ENCODE measurements at regions not wholly inside any gene's neighbourhood (a gene's known extent, or its start where the extent isn't known, plus 50 kb on each side); places are given as distances from the start of the nearest gene placed in this dataset.

DNA sequence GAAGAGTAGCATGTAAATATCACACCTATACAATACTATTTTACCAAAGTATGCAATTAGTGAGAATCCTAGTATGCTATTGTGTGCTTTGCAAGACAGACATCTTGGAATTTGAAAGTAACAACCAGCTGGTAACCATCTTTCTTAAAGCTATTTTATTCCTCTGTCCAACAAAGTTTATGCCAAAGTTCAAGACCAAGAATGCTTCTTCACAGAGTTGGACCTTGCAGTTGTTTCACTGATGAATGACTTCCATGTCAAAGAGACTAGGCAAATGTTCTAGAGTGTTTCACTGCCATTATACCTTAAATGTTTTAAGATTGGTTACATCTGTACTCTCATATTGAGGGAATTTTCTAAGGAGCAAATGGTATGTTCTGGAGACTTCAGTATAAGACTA is 215.2 kb upstream of the CRIM1 start:
- TF ChIP-seq, protein P1, sequence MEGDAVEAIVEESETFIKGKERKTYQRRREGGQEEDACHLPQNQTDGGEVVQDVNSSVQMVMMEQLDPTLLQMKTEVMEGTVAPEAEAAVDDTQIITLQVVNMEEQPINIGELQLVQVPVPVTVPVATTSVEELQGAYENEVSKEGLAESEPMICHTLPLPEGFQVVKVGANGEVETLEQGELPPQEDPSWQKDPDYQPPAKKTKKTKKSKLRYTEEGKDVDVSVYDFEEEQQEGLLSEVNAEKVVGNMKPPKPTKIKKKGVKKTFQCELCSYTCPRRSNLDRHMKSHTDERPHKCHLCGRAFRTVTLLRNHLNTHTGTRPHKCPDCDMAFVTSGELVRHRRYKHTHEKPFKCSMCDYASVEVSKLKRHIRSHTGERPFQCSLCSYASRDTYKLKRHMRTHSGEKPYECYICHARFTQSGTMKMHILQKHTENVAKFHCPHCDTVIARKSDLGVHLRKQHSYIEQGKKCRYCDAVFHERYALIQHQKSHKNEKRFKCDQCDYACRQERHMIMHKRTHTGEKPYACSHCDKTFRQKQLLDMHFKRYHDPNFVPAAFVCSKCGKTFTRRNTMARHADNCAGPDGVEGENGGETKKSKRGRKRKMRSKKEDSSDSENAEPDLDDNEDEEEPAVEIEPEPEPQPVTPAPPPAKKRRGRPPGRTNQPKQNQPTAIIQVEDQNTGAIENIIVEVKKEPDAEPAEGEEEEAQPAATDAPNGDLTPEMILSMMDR (IDR thresholded peaks at IDR 0.05) = no peak
- no peak for TF ChIP-seq POLR2A (IDR thresholded peaks at IDR 0.05)
